HFFc6 (cell line): ENCODE measurements at regions not wholly inside any gene's neighbourhood (a gene's known extent, or its start where the extent isn't known, plus 50 kb on each side); places are given as distances from the start of the nearest gene placed in this dataset.

ENCODE experiments used
- DNase-seq: peaks from one replicate; pipeline ENCODE4 v3.0.0-alpha.2; 2018
- H3K27ac Mint-ChIP-seq: 2 replicates; pipeline ENCODE4 v1.8.0; 2020; ENCODE audit warnings: mild to moderate bottlenecking, mixed read lengths
- H3K27me3 Mint-ChIP-seq: 2 replicates; pipeline ENCODE4 v1.8.0; 2021; ENCODE audit warnings: mild to moderate bottlenecking, moderate library complexity, mixed read lengths; ENCODE audit not compliant: insufficient read depth
- H3K36me3 Mint-ChIP-seq: 2 replicates; pipeline ENCODE4 v1.8.0; 2021; ENCODE audit warnings: low read depth, mixed read lengths
- H3K4me1 Mint-ChIP-seq: 2 replicates; pipeline ENCODE4 v1.8.0; 2020; ENCODE audit warnings: low read depth, mixed read lengths
- H3K4me3 Mint-ChIP-seq: 2 replicates; pipeline ENCODE4 v1.8.0; 2020; ENCODE audit warnings: mild to moderate bottlenecking, moderate library complexity, mixed read lengths
- H3K9me3 Mint-ChIP-seq: 2 replicates; pipeline ENCODE4 v1.8.0; 2020; ENCODE audit warnings: mild to moderate bottlenecking, mixed read lengths
- CTCF ChIP-seq: fragments of 200-600 bp; sonication (generic); IDR thresholded peaks from 2 replicates; pipeline ENCODE4 v1.5.0; 2021; ENCODE audit warnings: antibody characterized with exemption, mild to moderate bottlenecking

DNA sequence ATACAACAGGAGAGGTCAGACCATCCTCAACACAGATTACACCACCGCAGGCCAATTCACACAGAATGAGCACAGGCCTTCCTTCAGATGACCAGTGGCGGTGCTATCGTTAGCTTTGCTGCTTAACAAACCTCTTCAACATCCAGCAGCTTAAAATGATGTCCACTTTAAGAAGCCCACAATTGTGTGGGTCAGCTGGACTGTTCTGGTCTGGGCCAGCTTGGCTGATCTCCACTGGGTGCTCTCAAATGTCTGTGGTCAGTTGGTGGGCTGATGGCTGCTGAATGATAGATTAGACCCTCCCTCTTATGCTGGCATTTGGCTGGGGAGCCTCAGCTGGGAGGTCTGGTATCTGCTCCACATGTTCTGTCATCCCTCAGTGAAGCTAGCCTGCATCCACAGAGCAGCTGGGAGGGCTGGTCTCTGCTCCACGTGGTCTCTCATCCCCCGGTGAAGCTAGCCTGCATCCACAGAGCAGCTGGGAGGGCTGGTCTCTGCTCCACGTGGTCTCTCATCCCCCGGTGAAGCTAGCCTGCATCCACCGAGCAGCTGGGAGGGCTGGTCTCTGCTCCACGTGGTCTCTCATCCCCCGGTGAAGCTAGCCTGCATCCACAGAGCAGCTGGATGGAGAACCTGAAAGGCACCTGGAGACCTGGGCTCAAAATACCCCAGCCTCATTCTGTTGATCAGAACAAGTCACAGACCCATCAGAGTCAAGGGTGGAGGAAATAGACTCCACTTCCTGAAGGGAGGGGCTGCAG is 203.6 kb upstream of the DIO3 start:
- no peak overlapping the region for H3K4me3 Mint-ChIP-seq
- no peak overlapping the region for H3K27ac Mint-ChIP-seq
- no peak for DNase-seq
- H3K9me3 Mint-ChIP-seq: peaks cover 43% of the 10 kb centered on the region
- H3K27me3 Mint-ChIP-seq: peaks cover 19% of the 10 kb centered on the region
- TF ChIP-seq CTCF: no peak
- no peaks in the 10 kb centered on the region for H3K4me1 Mint-ChIP-seq
- peaks cover 6% of the 10 kb centered on the region; the same call in 1 of the 2 replicates for H3K36me3 Mint-ChIP-seq

DNA sequence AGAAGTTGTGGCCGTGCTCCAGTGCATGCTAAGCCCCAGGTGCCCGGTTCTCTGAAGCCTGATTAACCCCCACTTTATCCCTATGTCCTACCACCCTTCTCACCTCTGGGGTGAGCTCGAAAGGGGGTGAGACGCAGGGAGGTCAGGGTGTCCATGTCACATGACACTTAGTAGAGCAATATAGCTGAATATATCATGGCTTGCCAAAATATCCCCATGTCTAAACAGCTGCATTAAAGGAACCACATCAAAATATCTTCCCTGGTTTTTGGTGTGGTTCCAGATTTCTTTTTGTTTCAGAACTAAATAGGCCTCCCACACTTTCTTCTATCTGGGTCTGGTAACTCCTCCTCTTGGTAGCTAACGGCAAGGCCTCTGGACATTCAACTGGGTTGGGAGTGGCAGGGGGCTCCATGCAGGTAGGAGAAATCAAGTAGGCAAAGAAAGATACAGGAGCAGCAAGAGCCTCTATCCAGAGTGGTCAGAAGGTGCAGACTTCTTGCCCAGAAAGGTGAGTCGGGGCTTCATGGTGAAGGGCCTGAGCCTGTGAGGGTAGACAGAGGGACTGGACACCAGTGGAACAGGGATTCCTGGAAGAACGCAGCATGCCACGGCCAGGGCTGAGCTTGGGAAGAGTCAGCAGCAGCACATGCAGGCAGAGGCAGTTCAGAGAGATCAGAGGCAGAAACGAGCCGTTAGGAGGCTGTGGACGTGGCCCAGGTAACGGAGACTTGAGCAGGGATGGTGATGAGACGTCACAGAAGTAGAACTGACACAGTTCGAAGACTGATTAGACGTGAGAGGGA is 202.8 kb upstream of the DIO3 start:
- H3K36me3 Mint-ChIP-seq: peaks cover 6% of the 10 kb centered on the region; the same call in 1 of the 2 replicates
- H3K4me1 Mint-ChIP-seq: no peaks in the 10 kb centered on the region
- H3K27ac Mint-ChIP-seq: no peak overlapping the region
- H3K4me3 Mint-ChIP-seq: no peak overlapping the region
- TF ChIP-seq CTCF: no peak
- peaks cover 39% of the 10 kb centered on the region for H3K9me3 Mint-ChIP-seq
- H3K27me3 Mint-ChIP-seq: peaks cover 20% of the 10 kb centered on the region
- DNase-seq: no peak

- peaks cover 30% of the 10 kb centered on the region for H3K9me3 Mint-ChIP-seq
- H3K4me3 Mint-ChIP-seq: no peak overlapping the region
- H3K27me3 Mint-ChIP-seq: peaks cover 22% of the 10 kb centered on the region
- TF ChIP-seq CTCF: no peak
- H3K27ac Mint-ChIP-seq: peak overlapping the region; percentile 20; the same call in 1 of the 2 replicates
- H3K36me3 Mint-ChIP-seq: peaks cover 6% of the 10 kb centered on the region; the same call in 1 of the 2 replicates
- DNase-seq: peak; percentile 1
- no peaks in the 10 kb centered on the region for H3K4me1 Mint-ChIP-seq
These were observed 201.9 kb upstream of the DIO3 start for GRCh38 chr14:101359221-101360053.

DNA sequence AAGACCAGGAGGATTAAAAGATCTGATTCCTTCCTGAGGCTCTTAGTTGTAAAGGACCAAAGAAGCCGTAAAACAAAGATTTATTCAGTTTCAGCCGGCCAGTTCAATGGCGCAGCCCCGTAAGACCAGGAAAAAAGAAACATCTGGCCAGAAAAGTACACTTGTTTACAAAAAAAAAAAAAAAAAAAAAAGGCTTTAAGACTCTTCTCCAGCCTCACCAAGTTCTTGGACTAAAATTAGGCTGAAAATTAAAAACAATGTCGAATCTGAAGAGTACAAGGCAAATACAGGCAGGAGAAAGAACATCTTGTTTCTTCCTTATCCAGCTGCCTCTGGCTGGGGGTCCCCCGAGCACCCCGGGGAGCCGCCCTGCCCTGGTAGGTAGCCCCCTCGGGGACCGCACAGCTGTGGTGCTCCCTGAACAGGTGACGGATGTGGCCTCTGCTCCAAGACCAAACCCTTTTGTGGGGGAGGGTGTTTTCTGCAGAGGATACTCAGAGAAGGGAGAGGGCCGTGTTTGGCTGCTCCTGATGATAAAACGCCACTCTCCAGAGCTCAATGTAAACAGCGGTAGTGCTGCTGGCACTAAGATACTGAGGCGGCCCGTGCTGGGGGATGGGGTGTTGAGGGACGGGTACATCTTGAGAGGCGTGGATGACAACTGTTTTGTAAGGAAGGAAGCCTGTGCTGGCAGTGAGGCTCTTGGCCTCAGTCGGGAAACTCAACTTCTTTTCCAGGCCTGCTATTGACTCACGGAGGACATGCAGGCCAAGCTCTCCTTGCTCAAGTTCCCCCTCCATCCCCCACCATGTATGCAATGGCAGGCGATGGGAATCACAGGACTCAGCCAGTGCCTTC is 201.0 kb upstream of the DIO3 start:
- H3K9me3 Mint-ChIP-seq: peaks cover 21% of the 10 kb centered on the region
- TF ChIP-seq CTCF: no peak
- H3K4me1 Mint-ChIP-seq: no peaks in the 10 kb centered on the region
- peaks cover 27% of the 10 kb centered on the region for H3K27me3 Mint-ChIP-seq
- no peak overlapping the region for H3K27ac Mint-ChIP-seq
- H3K4me3 Mint-ChIP-seq: no peak overlapping the region
- no peak for DNase-seq
- peaks cover under 1% of the 10 kb centered on the region; the same call in 1 of the 2 replicates for H3K36me3 Mint-ChIP-seq
